ENCODE measurements at regions not wholly inside any gene's neighbourhood (a gene's known extent, or its start where the extent isn't known, plus 50 kb on each side); places are given as distances from the start of the nearest gene placed in this dataset.

DNA sequence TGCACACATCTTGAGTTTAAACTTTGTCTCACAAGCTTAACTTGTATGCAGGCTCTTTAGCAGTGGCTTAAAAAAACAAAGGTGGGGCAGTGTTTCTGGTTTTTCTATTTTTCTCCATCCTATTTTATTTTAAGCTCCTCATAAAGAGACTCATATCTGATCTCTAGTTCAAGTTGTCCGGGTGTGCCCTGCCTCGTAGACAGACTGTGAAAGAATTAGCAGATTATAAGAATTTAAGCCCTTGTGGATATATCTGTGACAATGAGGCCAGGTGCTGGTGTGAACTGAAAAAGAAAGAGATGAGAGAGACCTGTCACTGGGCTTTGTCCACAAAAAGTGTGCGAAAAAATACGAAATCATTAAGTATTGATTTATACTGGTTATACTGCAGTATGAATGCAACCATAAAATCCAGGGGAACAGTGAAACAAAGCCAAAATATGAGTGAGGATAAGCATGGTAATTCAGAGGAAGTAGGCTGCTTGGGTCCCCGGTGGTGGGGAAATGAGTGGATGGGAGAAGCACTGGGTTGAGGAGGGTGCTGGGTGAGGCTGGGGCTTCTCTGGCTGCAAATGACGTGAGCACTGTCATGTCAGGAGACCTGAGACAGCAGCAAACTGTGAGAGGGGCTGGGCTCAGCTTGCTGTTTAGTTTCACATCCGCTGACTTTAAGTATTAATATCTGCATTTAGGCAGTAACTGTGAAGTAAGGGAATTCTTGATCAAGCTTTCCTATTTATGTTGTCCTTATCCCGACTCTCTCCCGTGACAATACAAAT is 179.7 kb upstream of the ANKRD55 start:
- TF ChIP-seq PPARD (CRISPR knock-in tag; IDR thresholded peaks at IDR 0.05) = no peak
- TF ChIP-seq MCM7 (IDR thresholded peaks at IDR 0.05) = no peak
- no peak for TF ChIP-seq CCNT2 (IDR thresholded peaks at IDR 0.05; ENCODE audit: borderline replicate concordance, extremely low read depth, insufficient read length, low read depth, low read length)

Data from K562 (cell line).